ENCODE measurements at regions not wholly inside any gene's neighbourhood (a gene's known extent, or its start where the extent isn't known, plus 50 kb on each side); places are given as distances from the start of the nearest gene placed in this dataset.
"Not testable (repeated sequence)": the region's sequence is repeated elsewhere in the genome, so short reads cannot be mapped to it uniquely, and the experiment has no call there.

DNA sequence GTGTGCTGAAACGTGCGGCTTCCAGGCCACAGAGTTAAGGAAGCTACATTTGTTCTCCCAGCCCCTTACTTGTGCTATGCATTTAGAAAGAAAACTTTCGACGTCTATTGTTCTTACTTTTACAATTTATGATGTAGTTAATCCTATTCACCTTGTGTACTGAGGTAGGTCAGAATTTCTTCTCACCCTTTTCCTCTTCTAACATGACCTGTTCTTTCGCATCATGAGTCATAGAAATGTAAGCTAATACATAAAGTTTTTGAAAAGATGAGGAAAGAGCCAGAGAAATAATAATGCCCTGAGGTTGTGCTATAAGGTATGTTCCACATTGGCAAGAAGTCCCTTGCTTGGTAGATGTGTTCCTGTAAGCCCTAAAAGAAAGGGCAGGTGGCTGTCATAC is 298.3 kb downstream of the TRIML1 start:
- no peaks in the 10 kb centered on the region for H3K27me3 ChIP-seq (ENCODE audit: insufficient read depth, low read depth)
- TF ChIP-seq, protein P1, sequence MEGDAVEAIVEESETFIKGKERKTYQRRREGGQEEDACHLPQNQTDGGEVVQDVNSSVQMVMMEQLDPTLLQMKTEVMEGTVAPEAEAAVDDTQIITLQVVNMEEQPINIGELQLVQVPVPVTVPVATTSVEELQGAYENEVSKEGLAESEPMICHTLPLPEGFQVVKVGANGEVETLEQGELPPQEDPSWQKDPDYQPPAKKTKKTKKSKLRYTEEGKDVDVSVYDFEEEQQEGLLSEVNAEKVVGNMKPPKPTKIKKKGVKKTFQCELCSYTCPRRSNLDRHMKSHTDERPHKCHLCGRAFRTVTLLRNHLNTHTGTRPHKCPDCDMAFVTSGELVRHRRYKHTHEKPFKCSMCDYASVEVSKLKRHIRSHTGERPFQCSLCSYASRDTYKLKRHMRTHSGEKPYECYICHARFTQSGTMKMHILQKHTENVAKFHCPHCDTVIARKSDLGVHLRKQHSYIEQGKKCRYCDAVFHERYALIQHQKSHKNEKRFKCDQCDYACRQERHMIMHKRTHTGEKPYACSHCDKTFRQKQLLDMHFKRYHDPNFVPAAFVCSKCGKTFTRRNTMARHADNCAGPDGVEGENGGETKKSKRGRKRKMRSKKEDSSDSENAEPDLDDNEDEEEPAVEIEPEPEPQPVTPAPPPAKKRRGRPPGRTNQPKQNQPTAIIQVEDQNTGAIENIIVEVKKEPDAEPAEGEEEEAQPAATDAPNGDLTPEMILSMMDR (conservative IDR thresholded peaks at IDR 0.05; ENCODE audit: low read depth, low read length), result no peak
- H3K4me1 ChIP-seq (ENCODE audit: low read depth, poor library complexity, severe bottlenecking), result no peaks in the 10 kb centered on the region
- no peak overlapping the region for H3K27ac ChIP-seq
- H3K36me3 ChIP-seq (ENCODE audit: insufficient read depth), result no peaks in the 10 kb centered on the region
- no peaks in the 10 kb centered on the region for H3K79me2 ChIP-seq (ENCODE audit: insufficient read depth, low read depth)
- no peak overlapping the region for H3K4me3 ChIP-seq (IDR thresholded peaks at IDR 0.05; ENCODE audit: insufficient read depth, low read depth, low read length)
- no peaks in the 10 kb centered on the region for H4K20me1 ChIP-seq (ENCODE audit: insufficient read depth)
- H2AFZ ChIP-seq (ENCODE audit: low read depth), result no peak overlapping the region
- no peak overlapping the region for H3K4me2 ChIP-seq
- no peak overlapping the region for H3K9ac ChIP-seq

DNA sequence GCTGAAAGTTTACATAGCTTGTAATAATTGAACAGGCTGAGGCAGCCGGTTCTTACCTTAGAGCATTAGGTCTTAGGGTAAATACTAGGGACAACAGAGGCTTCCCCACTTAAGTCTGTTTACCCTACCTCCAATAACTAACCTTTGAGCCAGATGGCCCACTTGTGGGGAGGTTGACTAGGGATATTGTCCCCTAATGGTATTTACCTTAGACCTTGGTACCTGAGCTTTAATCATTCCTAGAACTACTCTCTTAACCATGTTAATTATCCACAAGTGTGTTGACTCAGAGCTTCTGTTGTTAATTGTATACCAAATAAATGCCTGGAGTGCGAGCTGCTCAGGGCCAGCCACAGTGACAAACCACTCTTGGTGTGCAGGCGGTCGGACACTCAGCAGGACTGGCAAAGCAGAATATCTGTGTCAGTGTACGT is 299.2 kb downstream of the TRIML1 start:
- H3K79me2 ChIP-seq (ENCODE audit: insufficient read depth, low read depth); H3K4me2 ChIP-seq; H3K4me1 ChIP-seq (ENCODE audit: low read depth, poor library complexity, severe bottlenecking); H3K36me3 ChIP-seq (ENCODE audit: insufficient read depth); H2AFZ ChIP-seq (ENCODE audit: low read depth); H3K27ac ChIP-seq; H3K27me3 ChIP-seq (ENCODE audit: insufficient read depth, low read depth); H3K4me3 ChIP-seq (IDR thresholded peaks at IDR 0.05; ENCODE audit: insufficient read depth, low read depth, low read length); H3K9ac ChIP-seq; H4K20me1 ChIP-seq (ENCODE audit: insufficient read depth): not testable (repeated sequence)

DNA sequence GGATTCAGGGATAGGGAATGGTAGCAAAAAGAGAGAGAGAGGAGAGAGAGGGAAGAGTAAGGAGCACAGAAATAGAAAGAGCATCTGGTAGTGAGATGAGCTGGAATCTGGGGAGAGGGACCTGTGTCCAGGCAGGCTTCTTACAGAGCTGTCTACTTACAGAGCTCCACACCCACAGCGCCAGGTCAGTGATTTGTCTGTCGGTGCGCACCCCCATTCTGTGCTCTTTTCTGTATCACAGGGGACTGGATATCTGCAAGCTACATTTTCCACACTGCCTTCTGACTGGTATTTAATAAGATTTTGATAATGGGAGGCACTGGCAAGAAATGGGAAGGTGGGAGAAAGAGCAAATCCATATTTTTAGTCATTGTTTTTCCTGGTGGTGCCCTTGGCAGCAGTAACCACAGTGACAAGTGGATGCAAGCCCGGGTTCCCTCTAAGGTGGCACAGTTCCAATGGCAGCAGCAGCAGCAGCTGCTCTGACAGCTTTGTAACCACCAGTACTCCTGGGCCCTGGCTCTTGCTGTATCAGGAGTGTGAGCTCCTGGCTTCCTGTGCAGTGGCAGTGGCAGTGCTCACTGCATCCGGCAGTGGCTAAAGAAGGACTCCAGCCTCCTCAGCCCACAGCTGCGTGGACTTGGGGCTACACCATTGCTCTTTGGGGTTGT is 300.5 kb downstream of the TRIML1 start:
- no peak overlapping the region for H3K27ac ChIP-seq
- no peak overlapping the region for H2AFZ ChIP-seq (ENCODE audit: low read depth)
- TF ChIP-seq, protein P1 (conservative IDR thresholded peaks at IDR 0.05; ENCODE audit: low read depth, low read length), result no peak

DNA sequence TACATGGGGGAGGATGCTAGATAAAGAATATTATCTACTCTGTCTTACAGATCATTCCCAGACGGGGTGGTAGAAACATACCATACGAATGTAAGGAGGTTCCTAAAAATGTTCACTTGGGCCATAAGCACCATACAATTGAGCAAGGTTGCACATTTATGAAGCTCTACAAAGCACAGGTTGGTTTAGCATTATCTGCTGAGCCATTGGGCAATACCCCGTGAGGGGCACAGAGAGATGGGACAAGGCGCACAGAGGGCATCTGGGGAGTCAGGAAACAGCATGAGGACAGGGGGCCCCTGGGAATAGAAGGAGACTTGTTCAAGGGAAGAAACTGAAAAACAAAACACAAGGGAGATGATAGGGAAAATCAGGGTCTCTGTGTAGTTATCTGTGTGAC is 305.3 kb downstream of the TRIML1 start:
- H2AFZ ChIP-seq (ENCODE audit: low read depth), result no peak overlapping the region
- H3K4me1 ChIP-seq (ENCODE audit: low read depth, poor library complexity, severe bottlenecking), result no peaks in the 10 kb centered on the region
- H3K27ac ChIP-seq, result no peak overlapping the region
- no peak overlapping the region for H3K4me2 ChIP-seq
- H3K4me3 ChIP-seq (IDR thresholded peaks at IDR 0.05; ENCODE audit: insufficient read depth, low read depth, low read length), result no peak overlapping the region
- no peaks in the 10 kb centered on the region for H3K36me3 ChIP-seq (ENCODE audit: insufficient read depth)
- no peaks in the 10 kb centered on the region for H3K79me2 ChIP-seq (ENCODE audit: insufficient read depth, low read depth)
- H3K9ac ChIP-seq, result no peak overlapping the region
- H3K27me3 ChIP-seq (ENCODE audit: insufficient read depth, low read depth), result no peaks in the 10 kb centered on the region
- H4K20me1 ChIP-seq (ENCODE audit: insufficient read depth), result no peaks in the 10 kb centered on the region
- TF ChIP-seq, protein P1 (conservative IDR thresholded peaks at IDR 0.05; ENCODE audit: low read depth, low read length), result no peak

More for the DNA sequence above, 300.5 kb downstream of the TRIML1 start:
- Histone ChIP-seq H3K4me3 (IDR thresholded peaks at IDR 0.05; ENCODE audit: insufficient read depth, low read depth, low read length) (no peak overlapping the region), H3K9ac (no peak overlapping the region), H3K27me3 (ENCODE audit: insufficient read depth, low read depth) (no peaks in the 10 kb centered on the region), H3K4me2 (no peak overlapping the region), H4K20me1 (ENCODE audit: insufficient read depth) (no peaks in the 10 kb centered on the region), H3K4me1 (ENCODE audit: low read depth, poor library complexity, severe bottlenecking) (no peaks in the 10 kb centered on the region), H3K36me3 (ENCODE audit: insufficient read depth) (no peaks in the 10 kb centered on the region), H3K79me2 (ENCODE audit: insufficient read depth, low read depth) (no peaks in the 10 kb centered on the region)

DNA sequence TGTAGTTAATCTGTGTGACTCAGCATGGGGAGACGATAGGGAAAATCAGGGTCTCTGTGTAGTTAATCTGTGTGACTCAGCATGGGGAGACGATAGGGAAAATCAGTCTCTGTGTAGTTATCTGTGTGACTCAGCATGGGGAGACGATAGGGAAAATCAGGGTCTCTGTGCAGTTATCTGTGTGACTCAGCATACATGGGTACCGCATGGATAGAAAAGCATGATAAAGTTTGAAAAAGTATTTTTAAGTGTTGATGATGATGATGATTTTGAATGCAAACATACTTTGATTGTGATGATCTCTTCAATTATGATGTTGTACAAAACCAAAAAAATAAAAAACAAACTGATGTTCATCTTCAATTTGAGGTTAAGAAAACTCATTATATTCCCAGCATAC is 309.8 kb downstream of the TRIML1 start:
- H3K79me2 ChIP-seq (ENCODE audit: insufficient read depth, low read depth); H3K4me2 ChIP-seq; H3K4me3 ChIP-seq (IDR thresholded peaks at IDR 0.05; ENCODE audit: insufficient read depth, low read depth, low read length); H3K36me3 ChIP-seq (ENCODE audit: insufficient read depth); H2AFZ ChIP-seq (ENCODE audit: low read depth); H3K27me3 ChIP-seq (ENCODE audit: insufficient read depth, low read depth); H3K4me1 ChIP-seq (ENCODE audit: low read depth, poor library complexity, severe bottlenecking); H4K20me1 ChIP-seq (ENCODE audit: insufficient read depth); H3K27ac ChIP-seq; H3K9ac ChIP-seq: not testable (repeated sequence)
